ENCODE measurements at regions not wholly inside any gene's neighbourhood (a gene's known extent, or its start where the extent isn't known, plus 50 kb on each side); places are given as distances from the start of the nearest gene placed in this dataset.

GRCh38 chr5:159548517-159548916 is 218.2 kb upstream of the IL12B start:
- TF ChIP-seq CTCF (IDR thresholded peaks at IDR 0.05) (no peak), POLR2A (IDR thresholded peaks at IDR 0.05) (no peak)
- Histone ChIP-seq H3K4me1 (no peaks in the 10 kb centered on the region), H3K27me3 (no peaks in the 10 kb centered on the region), H3K36me3 (no peaks in the 10 kb centered on the region), H3K4me3 (no peak overlapping the region), H3K9me3 (no peaks in the 10 kb centered on the region), H3K27ac (no peak overlapping the region)
- no peak for DNase-seq

DNA sequence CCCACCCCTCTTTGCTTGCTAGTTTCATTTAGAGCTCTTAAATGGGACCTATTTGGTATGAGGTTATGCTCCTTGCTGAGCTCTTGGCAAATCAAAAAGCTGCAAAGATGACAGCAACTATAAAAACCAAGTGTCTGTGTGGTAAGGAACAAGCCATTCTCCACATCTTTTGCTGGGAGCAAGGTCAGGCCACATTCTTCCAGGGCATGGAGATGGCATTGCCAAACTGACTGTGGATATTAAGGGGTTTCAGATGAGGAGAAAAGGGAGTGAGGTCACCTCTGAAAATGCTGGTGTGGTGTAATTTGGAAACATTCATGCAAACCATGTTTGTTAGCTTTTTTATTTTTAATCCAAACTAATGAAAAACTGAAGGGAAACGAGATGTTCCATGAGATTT is 218.8 kb upstream of the IL12B start:
- Histone ChIP-seq H3K27ac (no peak overlapping the region), H3K4me1 (no peaks in the 10 kb centered on the region), H3K36me3 (no peaks in the 10 kb centered on the region), H3K9me3 (no peaks in the 10 kb centered on the region), H3K27me3 (no peaks in the 10 kb centered on the region), H3K4me3 (no peak overlapping the region)
- TF ChIP-seq CTCF (IDR thresholded peaks at IDR 0.05) (no peak), POLR2A (IDR thresholded peaks at IDR 0.05) (no peak)
- no peak for DNase-seq

GRCh38 chr5:159550951-159551350 is 220.7 kb upstream of the IL12B start:
- Histone ChIP-seq H3K4me1 (no peaks in the 10 kb centered on the region), H3K9me3 (no peaks in the 10 kb centered on the region), H3K36me3 (no peaks in the 10 kb centered on the region), H3K4me3 (no peak overlapping the region), H3K27me3 (no peaks in the 10 kb centered on the region), H3K27ac (no peak overlapping the region)
- no peak for TF ChIP-seq CTCF (IDR thresholded peaks at IDR 0.05)
- TF ChIP-seq POLR2A (IDR thresholded peaks at IDR 0.05): no peak
- no peak for DNase-seq

- no peaks in the 10 kb centered on the region for H3K36me3 ChIP-seq
- no peak overlapping the region for H3K4me3 ChIP-seq
- TF ChIP-seq POLR2A (IDR thresholded peaks at IDR 0.05) (no peak), CTCF (IDR thresholded peaks at IDR 0.05) (no peak)
- no peaks in the 10 kb centered on the region for H3K27me3 ChIP-seq
- H3K4me1 ChIP-seq: no peaks in the 10 kb centered on the region
- DNase-seq: no peak
- no peaks in the 10 kb centered on the region for H3K9me3 ChIP-seq
- no peak overlapping the region for H3K27ac ChIP-seq
These were observed 222.5 kb upstream of the IL12B start for GRCh38 chr5:159552751-159553150.

DNA sequence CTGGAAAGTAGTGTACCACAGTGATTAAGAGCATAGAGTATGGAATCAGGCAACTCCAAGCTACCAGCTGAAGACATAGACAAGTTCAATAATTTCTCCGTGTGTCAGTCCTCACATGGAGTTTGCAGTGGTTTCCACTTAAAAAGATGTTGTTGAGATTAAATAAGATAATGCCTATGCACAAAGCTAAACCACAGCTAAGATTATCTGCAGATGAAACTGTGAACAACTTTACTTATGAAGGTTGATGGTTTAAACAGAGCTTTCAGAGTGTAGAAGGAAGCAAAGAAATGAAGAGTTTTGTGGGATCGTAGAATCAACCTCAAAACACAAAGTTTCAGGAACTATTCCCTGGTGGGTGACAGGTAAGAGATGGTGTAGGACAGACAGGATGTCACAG is 223.5 kb upstream of the IL12B start:
- H3K9me3 ChIP-seq: no peaks in the 10 kb centered on the region
- no peak overlapping the region for H3K4me3 ChIP-seq
- no peak for DNase-seq
- no peak for TF ChIP-seq CTCF (IDR thresholded peaks at IDR 0.05)
- TF ChIP-seq POLR2A (IDR thresholded peaks at IDR 0.05): no peak
- no peaks in the 10 kb centered on the region for H3K36me3 ChIP-seq
- no peak overlapping the region for H3K27ac ChIP-seq
- no peaks in the 10 kb centered on the region for H3K4me1 ChIP-seq
- no peaks in the 10 kb centered on the region for H3K27me3 ChIP-seq

DNA sequence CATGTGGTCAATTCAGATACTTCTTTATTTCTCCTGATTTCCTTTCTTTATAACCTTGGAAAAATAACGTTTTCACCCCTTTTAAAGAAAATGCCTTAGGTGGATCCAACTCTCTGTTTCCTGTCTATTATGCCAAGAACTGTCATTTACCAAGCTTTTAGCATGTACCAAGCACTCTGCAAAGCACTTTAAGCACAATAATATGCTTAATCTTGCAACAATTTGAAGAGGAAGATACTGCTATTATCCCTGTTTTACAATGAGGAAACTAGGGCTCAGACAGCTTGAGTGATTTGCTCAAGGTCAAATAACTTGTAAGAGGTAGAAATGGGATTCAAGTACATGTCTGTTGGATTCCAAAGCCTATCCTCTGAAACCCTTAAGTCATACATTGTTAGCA is 224.8 kb upstream of the IL12B start:
- no peak for TF ChIP-seq CTCF (IDR thresholded peaks at IDR 0.05)
- no peak for TF ChIP-seq POLR2A (IDR thresholded peaks at IDR 0.05)
- no peaks in the 10 kb centered on the region for H3K4me1 ChIP-seq
- H3K9me3 ChIP-seq: no peaks in the 10 kb centered on the region
- no peak overlapping the region for H3K4me3 ChIP-seq
- no peak for DNase-seq
- no peaks in the 10 kb centered on the region for H3K36me3 ChIP-seq
- H3K27ac ChIP-seq: no peak overlapping the region
- no peaks in the 10 kb centered on the region for H3K27me3 ChIP-seq
